Myocyte (in vitro differentiated cells): ENCODE measurements at regions not wholly inside any gene's neighbourhood (a gene's known extent, or its start where the extent isn't known, plus 50 kb on each side); places are given as distances from the start of the nearest gene placed in this dataset.
"Not testable (repeated sequence)": the region's sequence is repeated elsewhere in the genome, so short reads cannot be mapped to it uniquely, and the experiment has no call there.

Experiments used
- DNase-seq: peaks from one replicate; pipeline ENCODE4 v3.0.0-alpha.2; 2012; ENCODE audit warnings: low read depth

GRCh38 chr1:192476802-192477298 lies 98.7 kb upstream of the RGS1 start:
- DNase-seq = peak; percentile 81

DNA sequence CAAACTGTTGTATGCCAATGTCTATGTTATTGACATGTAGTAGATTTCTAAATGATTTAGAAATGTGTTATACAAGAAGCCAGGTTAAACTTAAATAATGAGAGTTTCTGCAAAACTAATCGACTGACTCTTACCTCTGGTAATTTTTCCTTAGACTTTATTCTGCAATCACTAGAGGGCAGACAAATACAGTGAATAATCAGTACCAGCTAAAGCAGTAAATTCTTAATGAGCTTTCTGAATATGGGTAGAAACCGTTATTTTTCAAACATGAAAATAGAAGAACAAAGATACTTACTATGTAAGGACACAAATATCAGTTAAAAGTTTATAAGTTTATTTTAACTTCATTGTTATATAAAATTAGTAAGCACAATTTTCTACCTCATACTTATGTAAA lies 97.9 kb upstream of the RGS1 start:
- peak; percentile 65 for DNase-seq

- DNase-seq = peak; percentile 95
Observed at GRCh38 chr1:192485692-192486436, 89.7 kb upstream of the RGS1 start.

DNA sequence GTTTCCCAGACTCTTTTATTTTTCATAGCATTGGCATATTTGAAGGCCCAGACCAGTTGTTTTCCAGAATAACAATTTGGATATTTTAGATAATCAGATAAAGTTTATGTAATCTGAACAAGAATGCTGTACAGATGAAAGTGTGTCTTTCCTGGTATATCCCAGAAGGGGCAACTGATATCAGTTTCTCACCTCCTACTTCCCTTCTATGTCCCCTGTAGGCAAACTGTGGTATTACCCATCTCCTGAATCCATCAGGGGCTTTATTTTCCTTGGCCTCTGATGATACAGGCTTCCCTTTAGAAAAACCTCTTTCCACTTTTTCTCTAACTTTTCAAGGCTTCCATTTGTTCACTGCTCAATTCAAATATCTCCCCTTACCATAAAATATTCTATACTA lies 87.5 kb upstream of the RGS1 start:
- no peak for DNase-seq

DNA sequence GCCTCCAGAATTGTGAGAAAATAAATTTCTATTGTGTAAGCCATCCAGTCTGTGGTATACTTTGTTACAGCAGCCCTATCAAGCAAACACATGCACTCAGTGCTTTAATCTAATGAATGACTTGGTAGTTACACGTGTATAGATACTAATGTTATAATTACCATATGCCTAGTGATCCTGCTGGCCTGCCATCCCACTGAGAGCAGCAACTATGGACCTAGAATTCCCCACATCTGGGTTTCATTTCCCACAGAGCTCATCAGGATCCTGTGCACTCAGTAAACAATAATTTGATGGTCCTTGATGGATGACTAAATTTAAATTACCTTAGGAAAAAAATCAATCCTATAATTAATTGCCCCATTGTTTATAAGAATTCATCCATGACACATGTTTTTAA lies 86.5 kb upstream of the RGS1 start:
- no peak for DNase-seq

- DNase-seq = peak; percentile 94
Observed at GRCh38 chr1:192489748-192490147, 85.8 kb upstream of the RGS1 start.

- DNase-seq = no peak
Observed at GRCh38 chr1:192491804-192492554, 83.6 kb upstream of the RGS1 start.

DNA sequence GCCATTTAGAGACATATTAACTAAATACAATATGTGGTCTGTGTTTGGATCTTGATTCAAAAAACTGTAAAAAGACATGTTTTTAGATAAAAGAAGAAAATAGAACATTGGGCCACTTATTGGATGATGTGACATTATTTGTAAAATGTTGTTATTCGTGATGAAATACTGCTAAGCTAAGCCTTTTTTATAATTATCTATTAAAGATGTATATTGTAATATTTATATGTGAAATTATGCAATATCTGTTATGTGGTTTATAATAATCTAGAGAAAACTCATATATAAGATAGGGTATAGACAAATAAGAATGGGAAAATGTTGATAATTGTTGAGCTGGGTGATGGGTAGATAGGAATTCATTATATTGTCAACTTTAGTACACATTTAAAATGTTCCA lies 82.0 kb upstream of the RGS1 start:
- no peak for DNase-seq

DNA sequence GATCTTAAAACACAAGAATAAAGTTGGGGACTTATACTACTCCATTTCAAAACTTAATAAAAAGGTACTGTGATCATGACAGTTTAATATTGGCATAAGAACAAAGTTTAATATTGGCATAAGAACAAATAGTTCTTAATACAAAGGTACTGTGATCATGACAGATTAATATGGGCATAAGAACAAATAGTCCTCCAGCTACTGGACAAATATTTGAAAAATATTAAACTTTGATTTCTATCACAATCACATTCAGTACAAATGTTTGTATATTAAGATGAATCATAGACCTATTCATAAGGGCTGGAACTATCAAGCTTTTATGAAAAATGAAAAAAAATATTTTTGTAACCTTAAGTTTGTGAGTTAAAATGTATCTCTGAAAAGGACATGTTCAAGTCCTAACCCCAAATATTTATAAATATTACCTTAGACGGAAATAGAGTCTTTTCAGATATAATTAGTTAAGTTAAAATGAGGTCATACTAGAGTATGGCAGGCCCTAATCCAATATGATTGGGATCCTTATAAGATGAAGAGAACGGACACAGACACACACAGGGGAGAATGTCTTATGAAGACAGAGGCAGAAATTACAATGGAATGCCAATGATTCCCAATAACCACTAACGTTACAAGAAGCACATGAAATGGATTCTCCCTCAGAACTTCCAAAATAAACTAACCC lies 79.1 kb upstream of the RGS1 start:
- DNase-seq = no peak

GRCh38 chr1:192497214-192497794 lies 78.3 kb upstream of the RGS1 start:
- no peak for DNase-seq

- not testable (repeated sequence) for DNase-seq
Observed at GRCh38 chr1:192498092-192498491, 77.5 kb upstream of the RGS1 start.

- DNase-seq = not testable (repeated sequence)
Observed at GRCh38 chr1:192499061-192499581, 76.5 kb upstream of the RGS1 start.

GRCh38 chr1:192500541-192500940 lies 75.0 kb upstream of the RGS1 start:
- not testable (repeated sequence) for DNase-seq

- DNase-seq = peak; percentile 50
Observed at GRCh38 chr1:192506741-192507155, 68.8 kb upstream of the RGS1 start.

GRCh38 chr1:192512426-192513162 lies 63.0 kb upstream of the RGS1 start:
- no peak for DNase-seq

DNA sequence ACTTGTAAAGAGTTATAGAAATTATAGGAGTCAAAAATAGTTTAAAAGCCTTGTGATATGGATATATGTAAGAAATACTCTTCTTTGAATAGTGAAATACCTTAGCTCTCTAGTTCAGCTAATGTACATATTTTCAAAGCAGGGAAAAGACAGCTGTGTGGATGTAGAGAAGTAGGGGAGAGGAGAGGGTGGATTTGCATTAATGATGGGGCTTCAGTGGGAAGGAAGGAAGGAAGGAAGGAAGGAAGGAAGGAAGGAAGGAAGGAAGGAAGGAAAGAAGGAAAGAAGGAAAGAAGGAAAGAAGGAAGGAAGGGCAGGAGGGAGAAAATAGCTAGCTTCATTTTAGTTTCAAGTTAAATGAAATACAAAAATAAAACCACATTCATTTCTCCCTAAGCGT lies 62.4 kb upstream of the RGS1 start:
- DNase-seq = no peak

DNA sequence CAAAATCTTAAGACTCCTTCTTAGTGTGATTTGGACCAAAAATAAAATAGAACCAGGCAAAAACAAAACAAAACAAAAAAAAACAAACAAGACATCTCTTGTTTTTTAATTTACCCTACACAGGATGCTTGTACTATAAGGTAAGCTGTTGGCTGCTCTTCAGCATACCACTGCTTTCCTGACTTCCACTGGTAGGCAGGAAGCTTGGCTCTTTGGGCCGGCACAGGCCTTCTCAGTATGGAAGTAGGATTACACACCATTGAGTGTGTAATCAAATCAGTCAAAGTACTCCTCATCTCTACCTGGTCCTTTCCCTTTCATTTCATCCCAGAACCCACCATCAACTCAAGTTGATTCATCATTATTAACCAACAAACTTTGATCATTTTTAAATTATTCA lies 61.9 kb upstream of the RGS1 start:
- DNase-seq = no peak

DNA sequence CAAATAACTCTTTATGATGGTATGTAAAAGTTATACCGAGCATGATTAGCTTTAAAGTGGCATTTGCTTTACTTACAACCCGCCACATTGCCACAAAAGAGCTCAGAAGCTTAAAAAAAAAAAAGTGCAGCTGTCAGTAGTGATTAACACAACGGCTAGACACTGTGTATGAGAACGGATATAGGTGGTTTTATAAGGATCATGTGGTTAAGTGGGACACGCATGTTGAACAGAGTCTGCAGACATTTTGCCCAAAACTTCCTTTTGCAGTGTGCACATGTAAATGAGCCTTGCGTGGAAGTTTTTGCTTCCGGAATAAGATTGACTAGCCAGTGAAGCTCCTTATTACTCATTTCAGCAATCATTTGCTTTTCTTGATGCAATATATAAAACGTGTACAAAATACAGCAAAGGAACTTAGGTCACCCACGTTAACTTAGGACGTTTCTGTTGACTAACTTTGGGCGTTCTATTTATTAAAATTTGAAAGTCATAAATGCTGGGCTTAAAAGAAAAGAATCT lies 58.7 kb upstream of the RGS1 start:
- DNase-seq = peak; percentile 74

- not testable (repeated sequence) for DNase-seq
Observed at GRCh38 chr1:192517716-192518355, 57.7 kb upstream of the RGS1 start.

GRCh38 chr1:192518700-192519099 lies 56.9 kb upstream of the RGS1 start:
- no peak for DNase-seq
